ENCODE measurements at regions not wholly inside any gene's neighbourhood (a gene's known extent, or its start where the extent isn't known, plus 50 kb on each side); places are given as distances from the start of the nearest gene placed in this dataset.

DNA sequence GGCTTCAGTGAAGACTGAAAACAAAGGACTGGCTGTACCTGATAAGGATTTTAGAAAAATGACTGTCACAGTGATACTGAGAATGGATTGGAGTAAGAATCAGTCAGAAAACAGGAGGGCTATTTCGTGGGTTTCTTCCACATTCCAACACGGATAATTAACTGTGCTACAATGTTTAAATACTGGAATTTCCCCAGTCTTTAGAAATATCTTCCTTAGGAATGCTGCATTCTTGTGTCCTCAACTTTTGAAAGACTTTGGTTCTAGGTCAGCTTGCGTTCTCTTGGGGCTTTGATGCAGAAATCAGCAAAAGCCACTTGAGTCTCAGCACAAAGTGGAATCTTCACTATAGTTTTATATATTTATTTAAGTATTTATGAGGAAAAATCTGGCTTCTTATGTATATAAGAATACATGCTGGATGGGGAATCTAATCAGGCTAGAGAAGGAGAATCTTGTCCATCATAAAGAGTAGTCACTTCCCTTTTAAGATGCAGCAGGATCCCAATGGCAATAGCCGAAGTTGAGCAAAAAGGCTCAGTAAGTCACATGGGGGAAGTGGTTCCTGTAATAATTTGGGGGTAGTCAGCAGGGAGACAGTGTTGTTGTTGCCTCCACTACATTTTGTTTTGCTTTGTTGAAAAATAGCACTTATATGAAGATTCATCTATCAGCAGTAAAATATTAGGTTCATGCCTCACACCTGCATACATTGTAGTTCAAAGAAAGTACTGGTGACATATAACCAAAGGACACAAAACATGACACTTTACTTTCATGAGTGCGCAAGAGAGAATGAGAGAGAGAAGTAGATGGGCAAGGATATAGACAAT lies 86.0 kb downstream of the CH25H start:
- H3K14ac ChIP-seq (ENCODE audit: low read length) = no peak overlapping the region
- no peak overlapping the region for H2BK5ac ChIP-seq (ENCODE audit: low read depth, low read length, poor library complexity)
- H3K4me2 ChIP-seq (ENCODE audit: low read length) = no peak overlapping the region
- H3K79me2 ChIP-seq (ENCODE audit: control insufficient read depth, insufficient read depth, low read length, poor library complexity) = no peaks in the 10 kb centered on the region
- no peak overlapping the region for H2BK120ac ChIP-seq (ENCODE audit: insufficient read depth, low read length, poor library complexity)
- no CpG with 5 or more reads among the region's 5 CpGs for WGBS (ENCODE audit: extremely low coverage, insufficient coverage, insufficient read length)
- no peaks in the 10 kb centered on the region for H3K4me1 ChIP-seq (ENCODE audit: control insufficient read depth in 1 of 2, insufficient read depth in 2 of 2, low read length in 2 of 2)
- H3K27ac ChIP-seq (ENCODE audit: low read depth, low read length) = no peak overlapping the region
- H3K27me3 ChIP-seq (ENCODE audit: insufficient read depth, low read length) = no peaks in the 10 kb centered on the region
- H3K4ac ChIP-seq (ENCODE audit: low read depth, low read length) = no peak overlapping the region
- H4K91ac ChIP-seq (ENCODE audit: low read depth, low read length) = no peak overlapping the region
- H3K18ac ChIP-seq (ENCODE audit: low read length) = no peak overlapping the region
- no peaks in the 10 kb centered on the region for H3K9me3 ChIP-seq (ENCODE audit: insufficient read depth, low read depth, low read length)
- H3K23ac ChIP-seq (ENCODE audit: low read length) = no peak overlapping the region
- H3K36me3 ChIP-seq (ENCODE audit: control insufficient read depth in 1 of 2, insufficient read depth in 2 of 2, low read length in 2 of 2) = no peaks in the 10 kb centered on the region
- H2AK5ac ChIP-seq (ENCODE audit: low read length) = no peak overlapping the region
- peak in 1 of 2 donors; percentile 25 for DNase-seq
- no peak overlapping the region for H4K12ac ChIP-seq (ENCODE audit: low read depth, low read length)
- no peak overlapping the region for H3K4me3 ChIP-seq (ENCODE audit: low read depth, low read length)
- H2AFZ ChIP-seq (ENCODE audit: insufficient read depth, low read length, poor library complexity) = no peak overlapping the region
- H2BK12ac ChIP-seq (ENCODE audit: low read length) = no peak overlapping the region
- H3K79me1 ChIP-seq (ENCODE audit: low read length) = no peaks in the 10 kb centered on the region
- H4K8ac ChIP-seq (ENCODE audit: low read depth, low read length) = no peak overlapping the region
- H3K9ac ChIP-seq (ENCODE audit: low read length) = no peak overlapping the region

DNA sequence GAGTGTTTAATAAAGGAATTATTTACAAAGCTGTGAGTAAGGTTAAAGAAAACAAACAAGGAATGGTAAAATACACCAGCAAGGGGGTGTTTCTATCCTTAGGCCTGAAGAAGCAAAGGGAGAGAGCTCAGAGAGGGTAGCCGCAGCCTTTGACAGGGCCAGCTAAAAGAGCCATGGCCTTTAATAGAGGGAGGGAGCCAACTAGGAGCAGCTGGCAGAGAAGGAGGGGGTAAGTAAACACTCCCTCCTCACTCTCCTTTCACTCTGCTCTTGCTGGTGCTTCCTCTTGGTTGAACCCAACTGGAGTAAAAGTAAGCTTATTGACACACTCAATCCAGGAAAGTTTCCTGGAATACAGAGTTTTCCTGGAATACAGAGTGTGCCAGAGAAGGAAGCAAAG lies 87.5 kb downstream of the CH25H start:
- Histone ChIP-seq H3K79me1 (ENCODE audit: low read length) (no peaks in the 10 kb centered on the region), H2AFZ (ENCODE audit: insufficient read depth, low read length, poor library complexity) (no peak overlapping the region), H3K9ac (ENCODE audit: low read length) (no peak overlapping the region), H3K18ac (ENCODE audit: low read length) (no peak overlapping the region), H3K79me2 (ENCODE audit: control insufficient read depth, insufficient read depth, low read length, poor library complexity) (no peaks in the 10 kb centered on the region), H3K4me1 (ENCODE audit: control insufficient read depth in 1 of 2, insufficient read depth in 2 of 2, low read length in 2 of 2) (no peaks in the 10 kb centered on the region), H3K4me3 (ENCODE audit: low read depth, low read length) (no peak overlapping the region), H3K27ac (ENCODE audit: low read depth, low read length) (no peak overlapping the region), H3K27me3 (ENCODE audit: insufficient read depth, low read length) (no peaks in the 10 kb centered on the region), H3K4me2 (ENCODE audit: low read length) (no peak overlapping the region), H2BK12ac (ENCODE audit: low read length) (no peak overlapping the region), H4K8ac (ENCODE audit: low read depth, low read length) (no peak overlapping the region), H2BK120ac (ENCODE audit: insufficient read depth, low read length, poor library complexity) (no peak overlapping the region), H2BK5ac (ENCODE audit: low read depth, low read length, poor library complexity) (no peak overlapping the region), H3K14ac (ENCODE audit: low read length) (no peak overlapping the region), H4K91ac (ENCODE audit: low read depth, low read length) (no peak overlapping the region), H3K23ac (ENCODE audit: low read length) (no peak overlapping the region), H3K36me3 (ENCODE audit: control insufficient read depth in 1 of 2, insufficient read depth in 2 of 2, low read length in 2 of 2) (no peaks in the 10 kb centered on the region), H3K9me3 (ENCODE audit: insufficient read depth, low read depth, low read length) (no peaks in the 10 kb centered on the region), H3K4ac (ENCODE audit: low read depth, low read length) (no peak overlapping the region), H2AK5ac (ENCODE audit: low read length) (no peak overlapping the region), H4K12ac (ENCODE audit: low read depth, low read length) (no peak overlapping the region)
- no CpG with 5 or more reads among the region's 1 CpG for WGBS (ENCODE audit: extremely low coverage, insufficient coverage, insufficient read length)
- DNase-seq = no peak

DNA sequence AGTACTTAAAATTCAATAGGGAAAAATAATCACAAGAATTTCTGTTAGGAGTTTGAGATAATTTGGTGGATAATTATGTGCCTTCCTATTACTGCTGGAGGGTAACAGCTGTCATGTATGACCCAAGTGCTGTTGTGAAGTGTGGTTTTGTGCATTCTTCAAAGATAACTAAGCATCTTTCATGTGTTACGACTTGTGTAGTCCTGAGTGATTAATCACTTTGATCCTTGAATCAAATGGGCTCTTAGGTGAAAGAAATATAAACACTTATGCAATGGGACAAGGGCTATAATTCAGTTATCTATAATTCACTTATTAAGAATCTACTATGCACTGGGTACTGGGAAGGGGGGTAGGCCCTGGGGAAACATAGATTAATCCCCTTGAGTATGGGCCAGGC lies 89.0 kb downstream of the CH25H start:
- Histone ChIP-seq H3K4me2 (ENCODE audit: low read length) (no peak overlapping the region), H3K14ac (ENCODE audit: low read length) (no peak overlapping the region), H2AK5ac (ENCODE audit: low read length) (no peak overlapping the region), H3K27ac (ENCODE audit: low read depth, low read length) (no peak overlapping the region), H3K18ac (ENCODE audit: low read length) (no peak overlapping the region), H3K79me2 (ENCODE audit: control insufficient read depth, insufficient read depth, low read length, poor library complexity) (no peaks in the 10 kb centered on the region), H3K4me1 (ENCODE audit: control insufficient read depth in 1 of 2, insufficient read depth in 2 of 2, low read length in 2 of 2) (no peaks in the 10 kb centered on the region), H3K4ac (ENCODE audit: low read depth, low read length) (no peak overlapping the region), H2BK12ac (ENCODE audit: low read length) (no peak overlapping the region), H2BK120ac (ENCODE audit: insufficient read depth, low read length, poor library complexity) (no peak overlapping the region), H2AFZ (ENCODE audit: insufficient read depth, low read length, poor library complexity) (no peak overlapping the region), H3K79me1 (ENCODE audit: low read length) (no peaks in the 10 kb centered on the region), H3K27me3 (ENCODE audit: insufficient read depth, low read length) (no peaks in the 10 kb centered on the region), H4K8ac (ENCODE audit: low read depth, low read length) (no peak overlapping the region), H3K4me3 (ENCODE audit: low read depth, low read length) (no peak overlapping the region), H4K91ac (ENCODE audit: low read depth, low read length) (no peak overlapping the region), H3K36me3 (ENCODE audit: control insufficient read depth in 1 of 2, insufficient read depth in 2 of 2, low read length in 2 of 2) (no peaks in the 10 kb centered on the region), H3K9ac (ENCODE audit: low read length) (no peak overlapping the region), H2BK5ac (ENCODE audit: low read depth, low read length, poor library complexity) (no peak overlapping the region), H3K23ac (ENCODE audit: low read length) (no peak overlapping the region), H4K12ac (ENCODE audit: low read depth, low read length) (no peak overlapping the region), H3K9me3 (ENCODE audit: insufficient read depth, low read depth, low read length) (no peaks in the 10 kb centered on the region)
- peak in 1 of 2 donors; percentile 10 for DNase-seq
- WGBS (ENCODE audit: extremely low coverage, insufficient coverage, insufficient read length) = no CpG with 5 or more reads among the region's 1 CpG

DNA sequence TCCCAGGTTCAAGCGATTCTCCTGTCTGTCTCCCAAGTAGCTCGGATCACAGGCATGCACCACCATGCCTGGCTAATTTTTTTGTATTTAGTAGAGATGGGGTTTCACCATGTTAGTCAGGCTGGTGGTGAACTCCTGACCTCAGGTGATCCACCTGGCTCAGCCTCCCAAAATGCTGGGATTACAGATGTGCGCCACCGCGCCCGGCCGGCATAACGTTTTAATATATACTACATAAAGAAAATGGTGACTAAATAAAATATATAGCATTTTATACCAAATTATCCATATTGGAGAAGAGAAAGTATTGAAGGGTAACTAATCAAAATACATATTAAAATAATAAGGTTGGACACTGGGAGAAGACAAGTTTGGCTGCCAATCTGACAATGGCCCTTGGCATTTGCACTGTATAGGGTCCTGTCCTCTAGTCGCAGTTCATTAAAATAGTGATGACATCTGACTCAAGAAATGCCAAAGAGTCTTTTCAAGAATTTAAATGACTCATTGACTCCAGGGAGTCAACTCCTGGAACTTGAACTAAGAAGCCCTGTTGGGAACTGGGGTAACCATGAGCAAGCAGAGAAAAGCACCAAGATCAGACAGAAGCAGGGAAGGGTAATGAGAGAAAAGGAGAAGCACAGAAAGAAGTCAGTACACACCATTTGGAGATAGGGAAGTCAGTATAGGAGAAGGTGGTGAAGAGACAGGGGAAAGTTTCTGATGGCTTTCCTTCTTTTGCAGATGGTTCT lies 91.1 kb downstream of the CH25H start:
- Histone ChIP-seq H2BK12ac (ENCODE audit: low read length) (no peak overlapping the region), H3K4me2 (ENCODE audit: low read length) (no peak overlapping the region), H4K12ac (ENCODE audit: low read depth, low read length) (no peak overlapping the region), H3K4ac (ENCODE audit: low read depth, low read length) (no peak overlapping the region), H2AFZ (ENCODE audit: insufficient read depth, low read length, poor library complexity) (no peak overlapping the region), H3K27ac (ENCODE audit: low read depth, low read length) (no peak overlapping the region), H3K9ac (ENCODE audit: low read length) (no peak overlapping the region), H3K36me3 (ENCODE audit: control insufficient read depth in 1 of 2, insufficient read depth in 2 of 2, low read length in 2 of 2) (no peaks in the 10 kb centered on the region), H3K4me1 (ENCODE audit: control insufficient read depth in 1 of 2, insufficient read depth in 2 of 2, low read length in 2 of 2) (no peaks in the 10 kb centered on the region), H3K4me3 (ENCODE audit: low read depth, low read length) (no peak overlapping the region), H3K18ac (ENCODE audit: low read length) (no peak overlapping the region), H3K79me2 (ENCODE audit: control insufficient read depth, insufficient read depth, low read length, poor library complexity) (no peaks in the 10 kb centered on the region), H3K9me3 (ENCODE audit: insufficient read depth, low read depth, low read length) (no peaks in the 10 kb centered on the region), H4K8ac (ENCODE audit: low read depth, low read length) (no peak overlapping the region), H3K79me1 (ENCODE audit: low read length) (no peaks in the 10 kb centered on the region), H2AK5ac (ENCODE audit: low read length) (no peak overlapping the region), H3K14ac (ENCODE audit: low read length) (no peak overlapping the region), H3K23ac (ENCODE audit: low read length) (no peak overlapping the region), H2BK120ac (ENCODE audit: insufficient read depth, low read length, poor library complexity) (no peak overlapping the region), H2BK5ac (ENCODE audit: low read depth, low read length, poor library complexity) (no peak overlapping the region), H4K91ac (ENCODE audit: low read depth, low read length) (no peak overlapping the region), H3K27me3 (ENCODE audit: insufficient read depth, low read length) (no peaks in the 10 kb centered on the region)
- DNase-seq = peak; percentile 27 to 59
- whole genome bisulfite sequencing (ENCODE audit: extremely low coverage, insufficient coverage, insufficient read length) = no CpG with 5 or more reads among the region's 9 CpGs

Measured in trophoblast cell (in vitro differentiated cells and primary cell).